Stimulated activated CD4-positive, alpha-beta T cell treated with anti-CD3 and anti-CD28 coated beads, Interleukin-4, amount 100 ng/mL, for 48 hours (primary cell): ENCODE measurements at regions not wholly inside any gene's neighbourhood (a gene's known extent, or its start where the extent isn't known, plus 50 kb on each side); places are given as distances from the start of the nearest gene placed in this dataset.

Experiments
- DNase-seq, 2 donors: peaks; one replicate each; pipeline ENCODE4 v3.0.0-alpha.2; 2020; ENCODE audit warnings: low read depth in 2 of 2

DNA sequence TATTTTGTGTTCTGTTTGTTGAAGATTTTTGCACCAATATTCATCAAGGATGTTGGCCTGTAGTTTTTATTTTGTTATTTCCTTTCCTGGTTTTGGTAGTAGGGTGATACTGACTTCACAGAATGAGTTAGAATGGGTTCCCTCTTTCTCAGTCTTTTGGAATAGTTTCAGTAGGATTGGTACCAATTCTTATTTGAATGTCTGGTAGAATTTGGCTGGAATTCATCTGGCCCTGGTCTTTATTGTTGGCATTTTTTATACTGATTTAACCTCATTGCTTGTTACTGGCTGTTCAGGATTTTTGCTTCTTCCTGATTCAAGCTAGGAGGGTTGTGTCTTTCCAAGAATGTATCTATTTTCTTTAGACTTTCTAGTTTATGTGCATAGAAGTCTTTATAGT lies 263.7 kb downstream of the SOX11 start:
- DNase-seq = no peak

DNA sequence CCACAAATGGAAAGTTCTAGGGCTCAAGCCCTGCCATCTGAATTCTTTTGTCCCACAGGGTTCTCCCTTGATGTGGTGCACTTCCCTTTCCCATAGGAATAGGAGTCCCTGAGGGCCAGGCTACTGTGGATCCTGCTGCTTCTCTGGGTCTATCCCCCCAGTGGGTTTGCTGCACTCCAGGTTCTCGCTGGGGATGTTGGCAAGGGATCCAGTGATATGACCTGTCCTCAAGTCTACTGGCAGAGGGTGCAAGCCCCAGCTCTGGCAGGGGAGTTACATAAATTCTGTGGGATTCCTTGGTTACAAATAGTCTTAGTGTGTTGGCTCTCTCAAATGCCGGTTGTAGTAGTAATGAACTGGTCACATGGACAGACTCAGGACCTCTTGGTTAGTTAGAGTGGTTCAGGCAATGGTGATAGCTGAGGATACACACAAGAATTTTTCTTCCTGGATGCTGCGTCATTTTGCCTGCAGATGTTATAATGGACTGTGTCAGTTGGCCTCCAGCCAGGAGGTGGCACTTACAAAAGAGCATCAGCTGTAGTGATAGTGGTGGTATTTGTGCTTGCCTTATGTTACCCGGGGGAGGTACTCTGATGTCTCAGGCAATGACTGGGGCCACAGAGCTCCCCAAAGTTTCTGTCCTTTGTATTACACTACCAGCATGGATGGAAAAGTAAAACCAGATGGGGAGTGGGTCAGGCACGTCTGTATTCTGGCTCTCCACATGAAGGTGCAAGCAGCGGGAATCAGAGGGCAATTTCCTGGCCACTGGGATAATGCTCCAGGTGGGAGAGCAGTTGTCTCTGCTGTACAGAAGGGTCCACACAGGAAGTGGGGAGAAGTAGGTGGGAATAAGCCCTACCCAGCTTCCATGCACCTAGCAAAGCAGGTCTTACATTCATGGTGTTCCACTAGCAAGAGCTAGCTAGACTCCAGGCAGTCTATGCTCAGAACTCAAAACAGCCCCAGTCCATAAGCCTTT lies 267.9 kb downstream of the SOX11 start:
- DNase-seq = no peak

DNA sequence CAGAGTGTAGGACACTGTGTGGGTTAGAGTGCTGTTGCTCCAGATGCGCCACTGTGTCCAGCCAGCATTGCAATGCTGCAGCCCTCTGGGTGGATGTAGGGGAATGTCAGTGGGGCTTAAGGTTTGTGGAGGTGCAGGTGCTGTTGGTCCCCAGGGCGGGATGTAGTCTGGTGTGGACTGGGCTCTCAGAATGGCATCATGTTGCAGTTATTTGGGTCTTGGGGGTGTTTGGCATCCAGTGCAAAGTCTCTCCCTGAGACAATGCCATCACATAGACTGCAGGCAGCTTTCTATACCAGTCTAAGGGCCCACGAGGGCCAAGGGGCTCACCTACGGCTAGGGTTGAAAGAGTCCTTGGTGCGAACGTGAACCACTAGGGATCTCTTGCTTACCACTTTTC lies 275.3 kb downstream of the SOX11 start:
- DNase-seq = no peak

DNA sequence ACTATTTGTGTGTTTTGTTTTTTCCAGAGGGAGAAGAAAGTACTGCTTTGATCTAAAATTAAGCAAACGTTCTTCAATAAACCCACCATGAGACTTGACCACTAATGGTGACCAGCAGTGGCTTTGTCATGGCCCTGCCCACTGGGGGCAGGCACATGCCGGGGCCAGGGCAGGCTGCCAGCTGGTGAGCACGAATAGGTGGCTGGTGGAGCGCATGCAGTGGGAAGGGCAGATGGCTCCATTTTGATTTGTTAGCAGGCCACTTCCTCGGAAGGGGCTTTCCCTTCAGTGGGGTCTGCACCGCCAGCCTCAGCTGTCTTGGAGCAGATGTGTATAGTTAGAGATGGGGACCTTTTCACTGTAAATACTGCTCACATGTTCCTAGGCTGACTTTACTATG lies 277.1 kb downstream of the SOX11 start:
- no peak for DNase-seq

DNA sequence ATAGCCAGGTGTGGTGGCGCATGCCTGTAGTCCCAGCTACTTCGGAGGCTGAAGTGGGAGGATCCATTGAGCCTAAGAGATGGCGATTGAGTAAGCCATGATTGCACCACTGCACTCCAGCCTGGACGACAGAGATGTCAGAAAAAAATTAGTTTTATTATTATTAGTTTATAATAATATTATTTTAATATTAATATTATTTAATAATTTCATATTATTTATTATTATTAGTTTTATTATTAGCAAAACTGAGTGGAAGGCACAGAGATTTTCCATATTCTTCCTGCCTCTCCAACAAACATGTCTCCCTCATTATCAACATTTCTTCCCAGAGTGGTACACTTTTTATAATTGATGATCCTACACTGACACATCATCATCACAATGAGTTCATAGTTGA lies 278.2 kb downstream of the SOX11 start:
- no peak for DNase-seq

DNA sequence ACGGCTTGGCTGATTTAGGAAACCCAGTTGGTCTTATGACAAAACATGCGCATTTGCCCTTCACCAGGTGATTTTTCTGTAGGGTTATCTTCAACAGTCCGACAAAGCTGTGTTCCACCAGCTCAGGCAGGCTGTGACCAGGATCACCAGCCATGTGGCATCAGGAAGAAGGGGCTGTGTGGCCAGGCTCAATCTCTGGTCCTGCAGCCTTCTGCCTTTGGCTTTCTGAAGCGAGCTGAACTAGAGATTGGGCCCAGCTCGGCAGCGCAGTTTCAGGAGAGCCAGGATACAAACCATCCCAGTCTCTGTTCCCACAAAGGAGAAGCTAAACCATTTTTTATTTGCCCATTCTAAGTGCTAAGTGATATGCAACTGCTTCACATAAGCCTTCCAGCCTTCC lies 282.3 kb downstream of the SOX11 start:
- DNase-seq = no peak

DNA sequence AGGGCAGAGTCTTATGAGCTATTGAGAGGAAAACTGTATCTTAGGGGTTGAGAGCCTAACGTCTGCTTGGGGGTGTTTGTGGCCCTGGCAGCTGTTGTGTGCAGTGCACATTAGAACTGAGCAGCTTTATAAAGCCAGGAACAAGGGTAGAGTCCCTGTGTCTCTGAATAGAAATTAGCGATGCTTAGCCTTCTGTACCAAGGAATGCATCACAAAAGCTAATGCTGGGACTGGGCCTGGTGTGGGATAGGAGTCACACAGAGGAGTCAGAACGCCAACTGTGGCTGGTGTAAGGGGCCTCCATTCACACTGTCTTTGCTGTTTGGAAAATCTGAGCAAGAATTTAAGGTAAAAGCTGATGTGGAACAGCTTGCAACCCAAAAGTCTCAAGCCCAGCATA lies 283.2 kb downstream of the SOX11 start:
- no peak for DNase-seq

DNA sequence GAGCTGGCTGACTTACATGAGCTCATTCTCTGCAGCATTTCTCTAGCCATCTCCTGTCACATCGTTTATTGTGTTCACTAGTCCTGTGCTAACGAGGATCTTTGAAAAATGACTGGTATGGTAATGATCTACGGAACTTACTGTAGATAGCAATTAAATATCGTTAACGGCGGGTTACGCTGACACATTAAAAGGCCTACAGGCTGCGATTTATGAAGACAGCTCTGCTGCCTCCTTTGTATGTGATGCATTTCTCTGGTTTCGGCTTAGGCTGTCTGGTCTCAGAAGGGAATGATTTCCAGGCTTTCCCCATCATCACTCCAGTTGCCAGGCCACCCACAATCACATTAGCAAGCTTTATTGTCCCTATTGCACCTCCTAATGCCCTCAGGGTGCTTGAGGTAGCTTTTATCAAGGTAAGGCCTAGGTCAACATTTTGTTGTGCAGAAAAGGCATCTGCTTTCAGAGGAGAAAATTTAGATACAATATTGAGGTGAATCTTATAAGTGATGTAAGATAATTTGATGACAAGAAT lies 284.4 kb downstream of the SOX11 start:
- no peak for DNase-seq

DNA sequence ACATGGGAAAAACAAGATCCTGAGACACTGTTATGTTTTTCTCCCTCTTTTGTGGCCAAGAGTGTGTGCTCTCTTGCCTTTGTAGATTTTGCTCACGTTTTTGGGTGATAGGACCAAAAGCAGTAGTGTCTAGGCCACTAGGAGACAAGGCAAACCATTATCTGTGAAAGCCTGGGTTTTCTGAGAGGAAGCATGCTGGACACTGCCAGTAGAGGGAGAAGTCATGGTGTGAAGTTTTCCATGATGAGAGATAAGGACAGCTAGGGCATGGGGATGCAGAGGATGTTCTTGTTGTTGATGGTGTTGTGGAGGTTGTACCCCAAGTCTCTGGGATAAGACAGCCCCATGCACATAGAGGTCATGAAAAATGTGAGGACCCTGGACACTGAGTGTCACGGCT lies 285.3 kb downstream of the SOX11 start:
- no peak for DNase-seq

DNA sequence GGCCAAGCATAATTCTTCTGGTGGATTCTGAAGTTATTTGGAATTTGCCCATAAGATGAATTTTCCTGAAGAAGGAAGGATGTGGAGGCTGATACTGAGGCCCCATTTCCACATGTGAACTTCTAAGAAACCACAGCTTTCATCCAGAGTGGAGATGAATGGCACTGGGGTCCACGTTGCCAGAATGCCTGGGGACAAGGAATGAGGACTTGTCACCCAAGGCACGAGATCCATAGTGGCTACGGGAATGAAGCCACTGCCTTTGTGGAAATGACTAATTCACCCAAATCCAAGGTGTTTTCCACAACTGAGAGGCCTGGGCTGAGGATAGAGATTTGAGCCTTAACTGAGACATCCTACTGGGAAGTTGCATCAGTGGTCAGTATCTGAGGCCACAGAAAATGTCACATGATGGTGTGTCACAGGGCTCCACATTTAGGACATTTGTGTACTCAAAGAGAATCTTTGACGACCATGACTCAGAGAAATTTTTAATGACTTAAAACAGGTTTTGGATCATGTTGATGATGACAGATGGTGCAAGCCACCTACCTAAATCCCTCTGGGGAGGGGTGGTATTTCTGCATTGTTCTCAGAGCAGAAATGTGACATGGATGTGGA lies 286.1 kb downstream of the SOX11 start:
- DNase-seq = no peak

DNA sequence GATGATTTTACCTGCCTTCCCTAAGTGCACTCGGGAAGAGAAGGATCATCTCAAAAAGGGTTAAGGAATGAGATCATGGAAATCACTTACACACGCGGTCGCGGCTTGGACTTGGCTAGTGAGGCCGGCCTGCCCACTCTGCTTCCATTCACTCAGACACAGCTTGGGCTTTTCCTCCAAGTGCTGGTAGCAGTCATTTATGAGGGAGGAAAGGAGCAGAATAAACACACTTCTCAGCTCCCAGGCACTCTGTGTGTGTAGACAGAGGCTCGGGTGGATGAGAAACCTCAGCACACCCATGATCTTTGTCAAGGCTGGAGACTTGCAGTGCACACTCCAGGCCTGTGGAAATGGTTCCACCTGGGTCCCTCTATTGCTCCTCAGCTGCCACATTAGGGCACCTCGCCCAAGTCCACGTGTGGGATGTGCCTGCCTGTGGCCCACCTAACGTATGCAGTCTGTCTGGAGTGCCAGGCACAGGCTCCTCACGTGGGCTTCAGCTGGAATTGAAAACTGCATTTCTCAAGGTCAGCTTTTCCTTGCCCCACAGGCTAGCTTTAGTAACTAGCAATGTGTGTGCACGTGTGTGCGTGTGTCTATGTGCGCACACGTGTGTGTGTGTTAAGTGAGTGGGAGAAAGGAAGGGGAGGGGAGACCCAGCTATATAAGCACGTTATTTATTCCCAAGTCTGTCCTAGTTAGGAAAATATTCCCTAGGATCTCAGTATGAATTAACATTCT lies 288.4 kb downstream of the SOX11 start:
- DNase-seq = no peak

DNA sequence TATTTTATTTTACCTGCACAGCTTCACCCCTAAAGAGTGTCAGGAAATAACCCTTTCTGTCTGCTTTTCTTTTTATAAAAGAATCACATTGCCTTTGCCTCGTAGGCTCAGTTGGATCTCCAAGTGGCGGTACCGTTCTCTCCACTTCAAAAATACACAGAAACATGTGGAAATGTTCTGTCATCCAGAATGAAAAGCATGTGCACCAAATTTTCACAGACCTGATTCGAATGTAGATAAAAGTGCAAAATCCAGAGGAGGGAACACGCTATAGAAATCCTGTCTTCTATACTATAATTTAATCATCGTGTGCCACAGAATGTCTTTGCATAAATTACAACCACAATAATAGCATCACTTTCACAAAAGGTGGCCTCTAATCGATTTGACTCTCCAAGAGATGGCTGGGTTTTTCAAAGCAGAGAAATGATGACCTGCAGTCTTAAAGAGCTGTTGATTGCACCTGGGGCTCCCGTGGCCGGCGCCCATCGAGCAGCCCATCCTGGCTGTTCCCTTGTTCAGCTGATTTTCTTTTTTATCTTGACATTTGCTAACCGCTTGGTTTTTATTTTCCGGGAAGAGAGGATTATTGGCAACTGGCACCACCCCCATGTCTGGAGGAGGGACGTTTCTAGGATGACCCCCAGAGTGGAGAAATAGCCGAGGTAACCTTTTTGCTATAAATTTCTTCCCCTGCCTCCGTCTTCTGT lies 290.2 kb downstream of the SOX11 start:
- no peak for DNase-seq

DNA sequence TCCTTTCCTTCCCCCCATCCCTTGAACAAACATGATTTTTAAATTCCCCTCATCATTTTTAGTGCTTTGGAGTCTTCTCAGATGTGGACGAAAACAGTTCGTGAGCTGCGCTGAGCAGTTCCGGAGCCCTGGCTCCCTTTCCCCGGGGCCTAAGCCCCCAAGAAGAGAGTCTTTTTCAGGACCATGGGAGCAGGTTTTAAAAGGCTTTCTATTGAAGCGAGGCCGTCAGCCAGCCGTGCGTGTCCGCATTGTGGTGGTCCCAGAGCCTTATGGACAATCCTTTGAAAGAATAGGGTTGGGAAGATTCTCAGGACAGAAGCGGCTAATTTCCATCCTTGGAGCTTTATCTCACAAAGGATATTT lies 290.7 kb downstream of the SOX11 start:
- no peak for DNase-seq

DNA sequence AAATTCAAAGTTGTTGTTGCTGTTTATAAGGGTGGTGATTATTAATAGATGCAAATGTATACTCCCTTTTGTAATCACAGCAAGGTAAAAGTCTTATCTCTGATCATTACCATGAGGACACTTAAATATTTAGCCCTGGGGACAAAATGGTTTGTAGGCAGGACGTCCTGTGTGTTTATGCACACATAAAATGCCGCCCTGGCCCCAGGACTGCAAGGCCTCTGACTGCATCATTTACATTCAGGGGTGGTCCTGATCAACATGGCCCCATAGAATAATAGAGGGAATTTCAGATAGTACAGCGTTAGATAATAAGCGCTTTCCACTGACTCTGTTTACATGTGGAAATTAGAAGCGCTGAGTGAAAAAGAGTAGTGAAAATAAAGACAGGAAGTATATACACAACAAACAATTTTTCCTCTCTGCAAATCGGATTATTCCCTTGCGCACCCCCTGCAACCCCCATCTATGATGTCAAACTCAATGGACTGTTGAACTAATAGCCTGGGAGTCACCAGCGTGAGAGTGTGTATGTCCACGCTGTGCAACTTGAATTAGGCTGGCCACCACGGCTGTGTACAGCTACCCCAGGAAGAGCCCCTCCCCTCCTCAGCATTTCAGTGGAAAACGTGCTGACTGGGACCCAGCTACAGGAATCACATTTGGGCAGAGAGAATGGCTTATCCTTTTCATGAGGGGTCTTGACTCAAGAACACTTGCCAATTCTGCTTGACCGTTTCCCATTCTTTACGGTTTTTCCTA lies 291.5 kb downstream of the SOX11 start:
- no peak for DNase-seq

DNA sequence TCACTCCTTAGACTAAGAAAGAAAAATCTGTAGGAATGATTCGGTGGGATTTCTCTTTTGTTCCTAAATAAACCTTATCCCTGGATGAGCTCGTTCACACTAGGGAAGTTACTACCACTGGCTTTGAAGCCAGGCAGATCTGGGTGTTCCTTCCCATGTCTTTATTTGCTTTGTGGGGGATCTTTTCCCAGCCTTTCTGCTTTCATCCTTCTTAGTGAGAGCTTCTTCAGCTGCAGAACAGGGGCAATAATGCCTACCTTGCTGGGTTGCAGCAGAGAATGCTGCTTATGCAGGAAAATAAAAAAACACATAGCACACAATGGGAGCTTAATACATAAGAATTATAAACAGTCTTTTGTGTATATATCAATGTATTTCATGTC lies 292.1 kb downstream of the SOX11 start:
- no peak for DNase-seq

DNA sequence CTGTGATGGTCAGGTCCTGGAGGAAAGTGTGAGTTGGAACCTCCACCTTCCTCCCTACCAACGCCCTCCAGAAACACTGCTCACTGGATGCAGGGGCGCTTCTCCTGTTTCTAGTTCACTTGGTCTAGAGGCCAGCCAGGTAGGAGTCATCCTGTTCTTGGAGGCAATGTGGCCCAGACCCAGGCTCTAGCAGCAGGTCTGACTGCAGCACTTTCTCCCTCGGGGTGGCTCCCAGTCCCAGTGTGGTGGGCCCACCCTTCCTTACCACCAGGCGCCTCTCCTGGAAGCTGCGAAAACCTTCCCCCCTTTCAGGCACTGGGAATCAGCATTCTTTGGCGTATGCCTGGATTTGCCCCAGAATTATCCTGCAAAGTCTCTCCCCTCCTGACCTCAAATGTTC lies 292.8 kb downstream of the SOX11 start:
- no peak for DNase-seq

DNA sequence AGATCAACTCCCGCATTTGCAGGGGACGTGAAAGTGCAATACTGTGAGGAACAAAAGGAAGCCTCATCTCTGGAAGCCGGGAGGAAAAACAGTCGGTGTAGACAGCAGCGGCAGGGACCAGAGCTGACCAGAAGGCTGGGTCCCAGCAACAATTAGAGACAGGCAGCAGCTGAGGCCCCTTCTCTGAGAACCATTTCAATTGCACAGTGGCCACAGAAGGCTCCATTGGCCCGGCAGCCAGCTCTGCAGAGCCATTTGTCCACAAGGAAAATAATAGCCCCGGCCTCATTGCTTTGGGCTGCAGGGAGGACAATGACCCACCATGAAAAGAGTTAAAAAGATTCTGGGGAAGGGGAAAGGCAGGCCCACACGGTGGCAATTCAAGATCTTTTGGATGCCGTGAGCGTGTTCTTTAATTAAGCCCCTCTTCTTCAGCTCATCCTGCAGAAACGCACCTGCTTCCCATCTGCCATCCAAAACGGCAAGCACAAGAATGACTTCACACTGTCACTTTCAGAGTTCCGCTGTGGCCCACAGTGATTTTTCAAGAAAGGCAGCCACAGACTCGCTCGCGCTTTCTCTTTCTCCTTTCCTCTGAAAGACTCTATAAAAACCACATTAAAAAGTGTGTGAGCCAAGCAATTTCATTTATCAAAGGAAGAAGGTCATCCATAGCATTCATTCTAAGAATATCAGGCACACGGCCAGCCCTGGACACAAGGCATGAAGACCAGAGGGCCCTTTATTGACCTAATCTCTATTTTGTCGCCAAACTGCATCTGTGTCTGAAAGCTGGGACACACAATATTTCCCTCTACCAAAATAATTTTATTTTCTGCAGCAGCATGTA lies 293.6 kb downstream of the SOX11 start:
- no peak for DNase-seq

DNA sequence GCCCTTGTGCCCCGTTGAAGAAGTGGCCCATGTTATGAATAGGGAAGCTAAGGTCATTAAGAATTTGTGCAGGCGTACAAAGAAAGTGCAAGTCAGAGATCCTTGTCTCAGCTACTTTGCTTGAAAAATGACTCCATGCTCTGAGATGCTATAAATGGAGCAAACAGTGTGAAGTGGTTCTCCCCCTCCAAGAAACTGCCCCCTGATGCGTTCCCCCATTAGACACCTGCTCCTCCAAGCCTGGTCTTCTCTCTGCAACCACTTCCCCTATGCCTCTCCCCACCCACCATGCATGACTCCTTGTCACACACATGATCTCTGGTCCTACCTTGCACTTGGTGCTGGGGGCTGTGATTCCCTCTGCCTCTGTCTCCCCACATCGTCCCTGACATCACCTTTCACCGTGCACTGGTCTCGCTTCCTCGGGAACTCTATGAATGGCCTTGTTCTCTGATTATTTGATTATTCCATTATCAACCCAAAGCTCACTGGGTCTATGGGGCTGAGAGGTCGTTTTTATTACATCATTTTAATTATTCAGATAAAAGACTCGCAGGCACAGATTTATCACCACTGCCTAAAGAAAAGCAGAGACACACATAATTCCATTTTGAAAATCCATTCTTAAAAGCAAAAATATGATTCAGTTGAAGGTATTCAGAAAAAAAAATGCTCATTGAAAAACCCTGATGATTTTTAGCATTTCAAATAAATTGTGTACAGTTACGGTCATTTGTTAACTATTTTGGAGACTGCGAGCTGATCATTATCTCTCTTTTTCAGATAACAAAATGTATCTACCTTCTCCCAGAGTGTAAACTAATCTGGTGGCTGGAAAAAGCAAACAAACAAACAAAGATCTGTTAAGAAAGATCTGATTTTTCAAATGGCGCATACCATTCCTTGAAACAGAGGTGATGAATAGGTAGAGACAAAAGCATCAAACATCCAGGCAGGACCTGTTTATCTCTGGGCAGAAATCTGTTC lies 294.9 kb downstream of the SOX11 start:
- no peak for DNase-seq

DNA sequence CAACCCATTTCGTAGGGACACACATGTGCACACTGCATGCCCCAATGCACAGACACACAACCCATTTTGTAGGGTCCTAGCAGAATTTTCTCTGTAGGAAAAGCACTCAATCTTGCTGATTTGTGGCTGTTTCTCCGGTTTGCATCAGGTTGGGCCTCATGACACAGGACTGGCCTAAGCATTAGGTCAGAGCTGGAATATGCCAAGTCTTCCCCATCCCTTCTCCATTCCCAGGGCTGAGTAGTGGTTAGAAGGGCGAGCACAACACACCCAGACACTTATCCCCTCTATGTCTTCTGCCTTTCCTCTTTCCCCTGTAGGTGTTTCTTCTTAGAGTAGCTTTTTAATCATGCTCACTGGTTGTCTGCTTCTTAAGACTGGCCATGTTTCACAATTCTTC lies 295.9 kb downstream of the SOX11 start:
- no peak for DNase-seq
